H9 (cell line): ENCODE measurements at regions not wholly inside any gene's neighbourhood (a gene's known extent, or its start where the extent isn't known, plus 50 kb on each side); places are given as distances from the start of the nearest gene placed in this dataset.
A peak's percentile ranks its signal among the peaks of the same experiment; 100 is the strongest.

Source experiments
- DNase-seq: peaks from one replicate; pipeline ENCODE4 v3.0.0-alpha.2; 2017
- H2AFZ ChIP-seq: one replicate; pipeline ENCODE4 v1.6.1; 2013; ENCODE audit warnings: mild to moderate bottlenecking, low read length, control low read depth, moderate library complexity
- H2AK5ac ChIP-seq: 2 replicates; pipeline ENCODE4 v1.6.1; 2013; ENCODE audit warnings: low read length, control low read depth, mixed read lengths; ENCODE audit not compliant: insufficient read length
- H2BK120ac ChIP-seq: one replicate; pipeline ENCODE4 v1.6.1; 2013; ENCODE audit warnings: low read depth, mild to moderate bottlenecking, low read length, control low read depth, inconsistent platforms; ENCODE audit not compliant: poor library complexity, severe bottlenecking
- H2BK12ac ChIP-seq: 2 replicates; pipeline ENCODE4 v1.6.1; 2013; ENCODE audit warnings: low read length, control low read depth, mixed read lengths, low read depth; ENCODE audit not compliant: insufficient read length
- H2BK15ac ChIP-seq: 2 replicates; pipeline ENCODE4 v1.6.1; 2013; ENCODE audit warnings: low read depth, low read length, control low read depth
- H2BK20ac ChIP-seq: one replicate; pipeline ENCODE4 v1.6.1; 2013; ENCODE audit warnings: low read depth, mild to moderate bottlenecking, low read length, control low read depth, inconsistent platforms; ENCODE audit not compliant: poor library complexity, severe bottlenecking
- H2BK5ac ChIP-seq: 2 replicates; pipeline ENCODE4 v1.6.1; 2013; ENCODE audit warnings: low read length, control low read depth, mixed read lengths; ENCODE audit not compliant: insufficient read length
- H3K14ac ChIP-seq: 2 replicates; pipeline ENCODE4 v1.6.1; 2013; ENCODE audit warnings: low read length, control low read depth; ENCODE audit not compliant: insufficient read depth
- H3K18ac ChIP-seq: 2 replicates; pipeline ENCODE4 v1.6.1; 2013; ENCODE audit warnings: low read depth, mild to moderate bottlenecking, mixed read lengths, low read length, control low read depth; ENCODE audit not compliant: insufficient read length
- H3K23ac ChIP-seq: 2 replicates; pipeline ENCODE4 v1.6.1; 2013; ENCODE audit warnings: low read length, control low read depth, mixed read lengths, low read depth; ENCODE audit not compliant: insufficient read length
- H3K23me2 ChIP-seq: 2 replicates; pipeline ENCODE4 v1.6.1; 2013; ENCODE audit warnings: low read depth, mild to moderate bottlenecking, mixed read lengths, low read length, control low read depth; ENCODE audit not compliant: insufficient read length, poor library complexity, severe bottlenecking
- H3K27ac ChIP-seq: 2 replicates; pipeline ENCODE4 v1.5.1; 2013; ENCODE audit warnings: low read length, control low read depth, mixed read lengths, low read depth; ENCODE audit not compliant: insufficient read length
- H3K27me3 ChIP-seq: 2 replicates; pipeline ENCODE4 v1.6.1; 2013; ENCODE audit warnings: low read length, control low read depth, inconsistent platforms; ENCODE audit not compliant: insufficient read depth
- H3K4ac ChIP-seq: 2 replicates; pipeline ENCODE4 v1.6.1; 2013; ENCODE audit warnings: low read depth, mild to moderate bottlenecking, control low read depth, inconsistent platforms, low read length, moderate library complexity
- H3K4me1 ChIP-seq: 2 replicates; pipeline ENCODE4 v1.6.1; 2013; ENCODE audit warnings: low read length, control low read depth, inconsistent platforms; ENCODE audit not compliant: insufficient read depth
- H3K4me2 ChIP-seq: 2 replicates; pipeline ENCODE4 v1.6.1; 2013; ENCODE audit warnings: low read length, control low read depth, mixed read lengths; ENCODE audit not compliant: insufficient read length, insufficient read depth
- H3K56ac ChIP-seq: 2 replicates; pipeline ENCODE4 v1.6.1; 2013; ENCODE audit warnings: low read depth, mild to moderate bottlenecking, mixed read lengths, low read length, control low read depth; ENCODE audit not compliant: insufficient read length
- H3K79me1 ChIP-seq: 2 replicates; pipeline ENCODE4 v1.6.1; 2013; ENCODE audit warnings: low read depth, mild to moderate bottlenecking, moderate library complexity, low read length, control low read depth, inconsistent platforms; ENCODE audit not compliant: insufficient read depth, poor library complexity, severe bottlenecking
- H3K79me2 ChIP-seq: 2 replicates; pipeline ENCODE4 v1.6.1; 2013; ENCODE audit warnings: low read length, control low read depth, inconsistent platforms; ENCODE audit not compliant: insufficient read depth
- H3K9ac ChIP-seq: 2 replicates; pipeline ENCODE4 v1.6.1; 2013; ENCODE audit warnings: low read length, control low read depth, mixed read lengths; ENCODE audit not compliant: insufficient read length; ENCODE audit errors: extremely low read depth
- H3K9me3 ChIP-seq: one replicate; pipeline ENCODE4 v1.6.1; 2013; ENCODE audit warnings: low read depth, low read length, inconsistent platforms; ENCODE audit not compliant: control insufficient read depth
- H3T11ph ChIP-seq: one replicate; pipeline ENCODE4 v1.6.1; 2013; ENCODE audit warnings: mild to moderate bottlenecking, low read length, control low read depth, inconsistent platforms
- H4K20me1 ChIP-seq: one replicate; pipeline ENCODE4 v1.6.1; 2013; ENCODE audit not compliant: control insufficient read depth, insufficient read length, insufficient read depth
- H4K5ac ChIP-seq: 2 replicates; pipeline ENCODE4 v1.6.1; 2013; ENCODE audit warnings: low read depth, mild to moderate bottlenecking, mixed read lengths, low read length, control low read depth; ENCODE audit not compliant: insufficient read length
- H4K8ac ChIP-seq: replicated peaks from 2 replicates; pipeline ENCODE4 v1.6.1; 2013; ENCODE audit warnings: low read length, control low read depth, mixed read lengths, low read depth; ENCODE audit not compliant: insufficient read length
- H4K91ac ChIP-seq: 2 replicates; pipeline ENCODE4 v1.6.1; 2013; ENCODE audit warnings: low read depth, mild to moderate bottlenecking, moderate library complexity, mixed read lengths, low read length, control low read depth; ENCODE audit not compliant: insufficient read length
- H3K27ac Mint-ChIP-seq, 3 experiments: 2 replicates in 2 of 3; 3 replicates in 1 of 3; pipeline ENCODE4 v1.8.0; 2020 to 2021; ENCODE audit warnings: mixed read lengths in 3 of 3, mild to moderate bottlenecking in 1 of 3, moderate library complexity in 1 of 3
- H3K27me3 Mint-ChIP-seq: 2 replicates; pipeline ENCODE4 v1.8.0; 2021; ENCODE audit warnings: low read depth, mild to moderate bottlenecking, moderate library complexity, mixed read lengths
- H3K36me3 Mint-ChIP-seq, 3 experiments: 2 replicates in 2 of 3; 3 replicates in 1 of 3; pipeline ENCODE4 v1.8.0; 2020 to 2021; ENCODE audit warnings: low read depth in 3 of 3, mixed read lengths in 3 of 3; ENCODE audit not compliant: insufficient read depth in 1 of 3
- H3K4me1 Mint-ChIP-seq, 2 experiments: 2 replicates each; pipeline ENCODE4 v1.8.0; 2020; ENCODE audit warnings: mixed read lengths in 2 of 2
- H3K4me3 Mint-ChIP-seq, 2 experiments: 2 replicates in 1 of 2; 3 replicates in 1 of 2; pipeline ENCODE4 v1.8.0; 2020 to 2021; ENCODE audit warnings: mild to moderate bottlenecking in 2 of 2, mixed read lengths in 2 of 2, moderate library complexity in 1 of 2
- H3K9me3 Mint-ChIP-seq, 2 experiments: 2 replicates in 1 of 2; 3 replicates in 1 of 2; pipeline ENCODE4 v1.8.0; 2020; ENCODE audit warnings: mild to moderate bottlenecking in 2 of 2, mixed read lengths in 2 of 2, moderate library complexity in 1 of 2
- WGBS: extraction: QIAGEN DNeasy Blood & Tissue Kit; methylation state at CpG from one replicate; pipeline ENCODE4 v1.1.7; 2013; ENCODE audit warnings: missing lambda C conversion rate, low lambda C conversion rate, mixed read lengths; ENCODE audit not compliant: insufficient read length; ENCODE audit errors: extremely low coverage; 5-methylcytosine and 5-hydroxymethylcytosine counted together
- TF ChIP-seq, protein P1 (sequence below): fragments of 200-600 bp; sonication (generic); conservative IDR thresholded peaks from 3 replicates; pipeline ENCODE4 v1.8.0; 2021; ENCODE audit warnings: antibody characterized with exemption, mild to moderate bottlenecking

- Histone ChIP-seq H4K5ac (no peak overlapping the region), H3K56ac (no peak overlapping the region), H3K9me3 (no peaks in the 10 kb centered on the region), H3K14ac (peak overlapping the region; percentile 58; the same call in 1 of the 2 replicates), H3T11ph (no peak overlapping the region), H2BK12ac (no peak overlapping the region), H3K27me3 (no peaks in the 10 kb centered on the region), H3K4me2 (no peak overlapping the region), H3K23ac (no peak overlapping the region), H2BK120ac (no peak overlapping the region), H4K8ac (no peak overlapping the region), H4K20me1 (no peaks in the 10 kb centered on the region), H2BK15ac (no peak overlapping the region), H3K23me2 (no peaks in the 10 kb centered on the region), H2AFZ (no peak overlapping the region), H3K18ac (no peak overlapping the region), H3K4ac (no peak overlapping the region), H2BK20ac (no peak overlapping the region), H3K27ac (no peak overlapping the region), H2BK5ac (no peak overlapping the region), H3K9ac (no peak overlapping the region), H3K4me1 (peaks cover 25% of the 10 kb centered on the region), H3K79me1 (peaks cover 7% of the 10 kb centered on the region), H3K79me2 (peaks cover 8% of the 10 kb centered on the region; the same call in 1 of the 2 replicates), H2AK5ac (no peak overlapping the region), H4K91ac (no peak overlapping the region)
- H3K9me3 Mint-ChIP-seq, result no peaks in the 10 kb centered on the region; a peak in 1 of 5 replicates
- DNase-seq, result no peak
- H3K27ac Mint-ChIP-seq, result peak overlapping the region; percentile 86 to 93 (median 89); a peak in 6 of 7 replicates
- H3K36me3 Mint-ChIP-seq, result peaks cover 5 to 10% (median 10%) of the 10 kb centered on the region in 3 experiments
- H3K4me1 Mint-ChIP-seq, result peaks cover 83 to 97% of the 10 kb centered on the region in 2 experiments
- H3K4me3 Mint-ChIP-seq, result no peak overlapping the region; a peak in 1 of 5 replicates
- TF ChIP-seq, protein P1, sequence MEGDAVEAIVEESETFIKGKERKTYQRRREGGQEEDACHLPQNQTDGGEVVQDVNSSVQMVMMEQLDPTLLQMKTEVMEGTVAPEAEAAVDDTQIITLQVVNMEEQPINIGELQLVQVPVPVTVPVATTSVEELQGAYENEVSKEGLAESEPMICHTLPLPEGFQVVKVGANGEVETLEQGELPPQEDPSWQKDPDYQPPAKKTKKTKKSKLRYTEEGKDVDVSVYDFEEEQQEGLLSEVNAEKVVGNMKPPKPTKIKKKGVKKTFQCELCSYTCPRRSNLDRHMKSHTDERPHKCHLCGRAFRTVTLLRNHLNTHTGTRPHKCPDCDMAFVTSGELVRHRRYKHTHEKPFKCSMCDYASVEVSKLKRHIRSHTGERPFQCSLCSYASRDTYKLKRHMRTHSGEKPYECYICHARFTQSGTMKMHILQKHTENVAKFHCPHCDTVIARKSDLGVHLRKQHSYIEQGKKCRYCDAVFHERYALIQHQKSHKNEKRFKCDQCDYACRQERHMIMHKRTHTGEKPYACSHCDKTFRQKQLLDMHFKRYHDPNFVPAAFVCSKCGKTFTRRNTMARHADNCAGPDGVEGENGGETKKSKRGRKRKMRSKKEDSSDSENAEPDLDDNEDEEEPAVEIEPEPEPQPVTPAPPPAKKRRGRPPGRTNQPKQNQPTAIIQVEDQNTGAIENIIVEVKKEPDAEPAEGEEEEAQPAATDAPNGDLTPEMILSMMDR, result no peak
- WGBS, result no CpG with 5 or more reads among the region's 27 CpGs
- H3K27me3 Mint-ChIP-seq, result no peaks in the 10 kb centered on the region
Observed at GRCh38 chr17:77475016-77475976, 334.5 kb downstream of the SEC14L1 start.
